ENCODE measurements at regions not wholly inside any gene's neighbourhood (a gene's known extent, or its start where the extent isn't known, plus 50 kb on each side); places are given as distances from the start of the nearest gene placed in this dataset.

- H3K27me3 ChIP-seq (ENCODE audit: control insufficient read depth, insufficient read depth, low read length) = no peaks in the 10 kb centered on the region
- no peak for ATAC-seq
- no peak for DNase-seq (ENCODE audit: low read depth, low spot score)
- H3K27ac ChIP-seq (ENCODE audit: low read length) = no peak overlapping the region
- in situ Hi-C loops (cut with HindIII; ENCODE audit: low pct_unique_long_range_greater_than_20kb, low sequenced_read_pairs) = no loop called here
- no TSS peak for BruUV-seq (replicated peaks)
- H3K9me3 ChIP-seq (ENCODE audit: control insufficient read depth, insufficient read depth, low read depth, low read length) = no peaks in the 10 kb centered on the region
- no peak for TF ChIP-seq TCF7L2 (IDR thresholded peaks at IDR 0.05; ENCODE audit: low read depth, low read length)
- no peak for TF ChIP-seq CTCF (IDR thresholded peaks at IDR 0.05)
- TF ChIP-seq, protein P1, sequence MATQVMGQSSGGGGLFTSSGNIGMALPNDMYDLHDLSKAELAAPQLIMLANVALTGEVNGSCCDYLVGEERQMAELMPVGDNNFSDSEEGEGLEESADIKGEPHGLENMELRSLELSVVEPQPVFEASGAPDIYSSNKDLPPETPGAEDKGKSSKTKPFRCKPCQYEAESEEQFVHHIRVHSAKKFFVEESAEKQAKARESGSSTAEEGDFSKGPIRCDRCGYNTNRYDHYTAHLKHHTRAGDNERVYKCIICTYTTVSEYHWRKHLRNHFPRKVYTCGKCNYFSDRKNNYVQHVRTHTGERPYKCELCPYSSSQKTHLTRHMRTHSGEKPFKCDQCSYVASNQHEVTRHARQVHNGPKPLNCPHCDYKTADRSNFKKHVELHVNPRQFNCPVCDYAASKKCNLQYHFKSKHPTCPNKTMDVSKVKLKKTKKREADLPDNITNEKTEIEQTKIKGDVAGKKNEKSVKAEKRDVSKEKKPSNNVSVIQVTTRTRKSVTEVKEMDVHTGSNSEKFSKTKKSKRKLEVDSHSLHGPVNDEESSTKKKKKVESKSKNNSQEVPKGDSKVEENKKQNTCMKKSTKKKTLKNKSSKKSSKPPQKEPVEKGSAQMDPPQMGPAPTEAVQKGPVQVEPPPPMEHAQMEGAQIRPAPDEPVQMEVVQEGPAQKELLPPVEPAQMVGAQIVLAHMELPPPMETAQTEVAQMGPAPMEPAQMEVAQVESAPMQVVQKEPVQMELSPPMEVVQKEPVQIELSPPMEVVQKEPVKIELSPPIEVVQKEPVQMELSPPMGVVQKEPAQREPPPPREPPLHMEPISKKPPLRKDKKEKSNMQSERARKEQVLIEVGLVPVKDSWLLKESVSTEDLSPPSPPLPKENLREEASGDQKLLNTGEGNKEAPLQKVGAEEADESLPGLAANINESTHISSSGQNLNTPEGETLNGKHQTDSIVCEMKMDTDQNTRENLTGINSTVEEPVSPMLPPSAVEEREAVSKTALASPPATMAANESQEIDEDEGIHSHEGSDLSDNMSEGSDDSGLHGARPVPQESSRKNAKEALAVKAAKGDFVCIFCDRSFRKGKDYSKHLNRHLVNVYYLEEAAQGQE (IDR thresholded peaks at IDR 0.05; ENCODE audit: insufficient read depth in 1 of 2, low read depth in 2 of 2, low read length in 1 of 2) = no peak
- TF ChIP-seq SIN3A (IDR thresholded peaks at IDR 0.05; ENCODE audit: borderline replicate concordance, insufficient read depth, low read depth, low read length) = no peak
- TF ChIP-seq POLR2AphosphoS5 (IDR thresholded peaks at IDR 0.05; ENCODE audit: low read depth, low read length) = no peak
- POLR2A ChIA-PET = no interaction called here
- H3K36me3 ChIP-seq (ENCODE audit: control insufficient read depth, insufficient read depth, low read length) = no peaks in the 10 kb centered on the region
- CTCF ChIA-PET = no interaction called here
- no peak overlapping the region for H3K4me3 ChIP-seq (ENCODE audit: low read depth in 2 of 2, low read length in 2 of 2)
- intact Hi-C loops (cut with micrococcal nuclease; ENCODE audit: unreplicated experiment) = no loop called here
- H3K4me1 ChIP-seq (ENCODE audit: control insufficient read depth, insufficient read depth, low read length) = no peaks in the 10 kb centered on the region
Observed at GRCh38 chr22:48780597-48781277, 1046.9 kb downstream of the BRD1 start.

DNA sequence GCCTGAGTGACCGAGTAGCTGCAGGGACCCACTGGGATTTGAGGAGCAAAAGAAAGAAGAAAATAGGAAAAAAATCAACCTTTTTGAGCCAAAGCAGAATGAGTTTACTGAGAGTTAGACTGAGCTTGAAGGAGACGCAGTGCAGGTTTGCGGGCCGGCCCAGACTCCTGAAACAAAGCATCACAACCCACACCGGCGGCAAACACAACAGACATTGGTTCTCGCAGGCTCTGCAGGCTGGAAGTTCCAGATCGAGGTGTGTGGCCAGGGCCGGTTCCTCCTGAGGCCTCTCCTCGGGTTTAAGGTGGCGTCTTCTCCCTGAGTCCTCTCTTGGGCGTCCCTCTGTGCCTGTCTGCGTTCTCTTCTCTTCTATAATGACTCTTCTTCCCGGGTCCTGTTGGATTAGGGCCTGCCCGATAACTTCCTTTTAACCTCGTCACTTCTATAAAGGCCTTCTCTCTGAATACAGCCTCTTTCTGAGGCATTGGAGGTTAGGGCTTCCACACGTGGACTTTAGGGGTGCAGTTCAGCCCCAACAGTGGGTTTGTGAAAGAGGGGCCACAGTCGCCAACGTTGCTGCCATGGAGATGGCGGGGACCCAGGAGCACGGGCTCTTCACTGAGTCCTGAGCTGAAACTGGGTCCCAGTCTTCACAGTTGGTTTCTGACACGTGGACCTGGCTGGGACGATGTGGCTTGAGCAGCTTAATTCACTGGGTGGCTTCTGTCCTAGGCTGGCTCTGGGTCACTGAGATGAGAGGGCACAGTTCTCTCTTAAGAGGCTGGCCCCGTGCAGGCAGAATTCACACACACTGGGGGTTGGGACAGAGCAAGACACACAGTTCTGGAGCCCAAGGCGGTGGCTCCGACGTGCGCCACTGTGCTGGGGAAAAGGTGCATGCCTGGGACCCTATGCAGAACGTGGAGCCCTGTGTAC is 1047.7 kb downstream of the BRD1 start:
- in situ Hi-C loops (cut with HindIII; ENCODE audit: low pct_unique_long_range_greater_than_20kb, low sequenced_read_pairs) (no loop called here), intact Hi-C loops (cut with micrococcal nuclease; ENCODE audit: unreplicated experiment) (no loop called here)
- DNase-seq (ENCODE audit: low read depth, low spot score) = no peak
- ChIA-PET POLR2A (no interaction called here), CTCF (no interaction called here)
- H3K4me1 ChIP-seq (ENCODE audit: control insufficient read depth, insufficient read depth, low read length) = no peaks in the 10 kb centered on the region
- TF ChIP-seq POLR2AphosphoS5 (IDR thresholded peaks at IDR 0.05; ENCODE audit: low read depth, low read length) (no peak), CTCF (IDR thresholded peaks at IDR 0.05) (no peak), TCF7L2 (IDR thresholded peaks at IDR 0.05; ENCODE audit: low read depth, low read length) (no peak), SIN3A (IDR thresholded peaks at IDR 0.05; ENCODE audit: borderline replicate concordance, insufficient read depth, low read depth, low read length) (no peak)
- TF ChIP-seq, protein P1 (IDR thresholded peaks at IDR 0.05; ENCODE audit: insufficient read depth in 1 of 2, low read depth in 2 of 2, low read length in 1 of 2) = no peak
- no peak overlapping the region for H3K4me3 ChIP-seq (ENCODE audit: low read depth in 2 of 2, low read length in 2 of 2)
- no peak overlapping the region for H3K27ac ChIP-seq (ENCODE audit: low read length)
- BruUV-seq (replicated peaks) = no TSS peak
- no peaks in the 10 kb centered on the region for H3K36me3 ChIP-seq (ENCODE audit: control insufficient read depth, insufficient read depth, low read length)
- no peaks in the 10 kb centered on the region for H3K27me3 ChIP-seq (ENCODE audit: control insufficient read depth, insufficient read depth, low read length)
- ATAC-seq = no peak
- no peaks in the 10 kb centered on the region; the same call in 1 of the 2 replicates for H3K9me3 ChIP-seq (ENCODE audit: control insufficient read depth, insufficient read depth, low read depth, low read length)

Measured in Panc1 (cell line).